SK-N-MC (cell line): ENCODE measurements at regions not wholly inside any gene's neighbourhood (a gene's known extent, or its start where the extent isn't known, plus 50 kb on each side); places are given as distances from the start of the nearest gene placed in this dataset.

ENCODE experiments used
- DNase-seq: peaks from one replicate; pipeline ENCODE4 v3.0.0-alpha.2; 2011; ENCODE audit warnings: low read depth, low spot score
- H3K27ac ChIP-seq: fragments of 200-600 bp; sonication (generic); 2 replicates; pipeline ENCODE4 v1.5.1; 2016; ENCODE audit warnings: mixed run types
- H3K36me3 ChIP-seq: fragments of 200-600 bp; sonication (generic); 2 replicates; pipeline ENCODE4 v1.6.1; 2017; ENCODE audit warnings: antibody characterized with exemption, low read length, mixed read lengths; ENCODE audit not compliant: insufficient read depth
- H3K4me3 ChIP-seq: fragments of 200-600 bp; sonication (generic); 2 replicates; pipeline ENCODE4 v1.5.1; 2016
- H3K9ac ChIP-seq: fragments of 200-600 bp; sonication (generic); 2 replicates; pipeline ENCODE4 v1.8.0; 2017; ENCODE audit warnings: mixed run types, mixed read lengths; ENCODE audit not compliant: insufficient read length
- H3K9me3 ChIP-seq: fragments of 200-600 bp; sonication (generic); 2 replicates; pipeline ENCODE4 v1.6.1; 2017; ENCODE audit warnings: low read depth, mild to moderate bottlenecking, antibody characterized with exemption, low read length, moderate library complexity, mixed read lengths
- EZH2 ChIP-seq: fragments of 200-600 bp; sonication (generic); IDR thresholded peaks from one replicate; pipeline ENCODE4 v1.6.1; 2017; ENCODE audit warnings: antibody characterized with exemption
- FOXP2 ChIP-seq: optimal IDR thresholded peaks from 2 replicates; pipeline ENCODE3; 2011; ENCODE audit warnings: mild to moderate bottlenecking, moderate library complexity; ENCODE audit not compliant: insufficient read depth; ENCODE audit errors: extremely low read length, control extremely low read depth
- POLR2AphosphoS5 ChIP-seq: IDR thresholded peaks from 2 replicates; pipeline ENCODE4 v1.6.1; 2012; ENCODE audit warnings: mild to moderate bottlenecking, low read depth, low read length, borderline replicate concordance

GRCh38 chr4:52256522-52256921, 205.4 kb downstream of the SPATA18 start:
- no peak for DNase-seq
- no peaks in the 10 kb centered on the region for H3K36me3 ChIP-seq
- no peak overlapping the region for H3K4me3 ChIP-seq
- no peak overlapping the region for H3K27ac ChIP-seq
- TF ChIP-seq EZH2, result no peak
- no peaks in the 10 kb centered on the region for H3K9me3 ChIP-seq
- no peak overlapping the region for H3K9ac ChIP-seq

GRCh38 chr4:52259978-52260377, 208.9 kb downstream of the SPATA18 start:
- H3K9me3 ChIP-seq, result no peaks in the 10 kb centered on the region
- no peaks in the 10 kb centered on the region for H3K36me3 ChIP-seq
- H3K9ac ChIP-seq, result no peak overlapping the region
- no peak for TF ChIP-seq FOXP2
- TF ChIP-seq POLR2AphosphoS5, result no peak
- no peak for TF ChIP-seq EZH2
- H3K4me3 ChIP-seq, result no peak overlapping the region
- H3K27ac ChIP-seq, result no peak overlapping the region
- no peak for DNase-seq

- no peak for TF ChIP-seq POLR2AphosphoS5
- TF ChIP-seq EZH2, result no peak
- TF ChIP-seq FOXP2, result no peak
- Histone ChIP-seq H3K9me3 (no peaks in the 10 kb centered on the region), H3K9ac (no peak overlapping the region), H3K4me3 (no peak overlapping the region), H3K36me3 (no peaks in the 10 kb centered on the region), H3K27ac (no peak overlapping the region)
- no peak for DNase-seq
Measured at GRCh38 chr4:52260514-52261210, 209.6 kb downstream of the SPATA18 start.

- Histone ChIP-seq H3K4me3 (no peak overlapping the region), H3K36me3 (no peaks in the 10 kb centered on the region), H3K9me3 (no peaks in the 10 kb centered on the region), H3K9ac (no peak overlapping the region), H3K27ac (no peak overlapping the region)
- TF ChIP-seq FOXP2, result no peak
- no peak for TF ChIP-seq EZH2
- TF ChIP-seq POLR2AphosphoS5, result no peak
- DNase-seq, result no peak
Measured at GRCh38 chr4:52263607-52264006, 212.5 kb downstream of the SPATA18 start.

GRCh38 chr4:52265781-52266525, 214.8 kb downstream of the SPATA18 start:
- Histone ChIP-seq H3K27ac (no peak overlapping the region), H3K9me3 (no peaks in the 10 kb centered on the region), H3K9ac (no peak overlapping the region), H3K4me3 (no peak overlapping the region), H3K36me3 (no peaks in the 10 kb centered on the region)
- TF ChIP-seq EZH2, result no peak
- TF ChIP-seq FOXP2, result no peak
- TF ChIP-seq POLR2AphosphoS5, result no peak
- no peak for DNase-seq

- no peak overlapping the region for H3K9ac ChIP-seq
- TF ChIP-seq EZH2 (no peak), FOXP2 (no peak), POLR2AphosphoS5 (no peak)
- no peaks in the 10 kb centered on the region for H3K9me3 ChIP-seq
- H3K27ac ChIP-seq, result no peak overlapping the region
- no peak for DNase-seq
- H3K4me3 ChIP-seq, result no peak overlapping the region
- no peaks in the 10 kb centered on the region for H3K36me3 ChIP-seq
Measured at GRCh38 chr4:52266537-52267137, 215.5 kb downstream of the SPATA18 start.

- no peak for DNase-seq
- Histone ChIP-seq H3K27ac (no peak overlapping the region), H3K36me3 (no peaks in the 10 kb centered on the region), H3K4me3 (no peak overlapping the region), H3K9ac (no peak overlapping the region), H3K9me3 (no peaks in the 10 kb centered on the region)
- TF ChIP-seq POLR2AphosphoS5, result no peak
Measured at GRCh38 chr4:52269761-52270160, 218.7 kb downstream of the SPATA18 start.

- H3K9me3 ChIP-seq, result no peaks in the 10 kb centered on the region
- H3K36me3 ChIP-seq, result no peaks in the 10 kb centered on the region
- DNase-seq, result no peak
- H3K27ac ChIP-seq, result no peak overlapping the region
- TF ChIP-seq EZH2 (no peak), POLR2AphosphoS5 (no peak), FOXP2 (no peak)
- no peak overlapping the region for H3K9ac ChIP-seq
- no peak overlapping the region for H3K4me3 ChIP-seq
Measured at GRCh38 chr4:52273885-52274284, 222.8 kb downstream of the SPATA18 start.

- no peaks in the 10 kb centered on the region for H3K36me3 ChIP-seq
- no peak overlapping the region for H3K9ac ChIP-seq
- no peak for DNase-seq
- H3K27ac ChIP-seq, result no peak overlapping the region
- no peaks in the 10 kb centered on the region for H3K9me3 ChIP-seq
- H3K4me3 ChIP-seq, result no peak overlapping the region
- TF ChIP-seq EZH2, result no peak
- TF ChIP-seq FOXP2, result no peak
- no peak for TF ChIP-seq POLR2AphosphoS5
Measured at GRCh38 chr4:52288212-52288855, 237.2 kb downstream of the SPATA18 start.
